T-cell (primary cell): ENCODE measurements at regions not wholly inside any gene's neighbourhood (a gene's known extent, or its start where the extent isn't known, plus 50 kb on each side); places are given as distances from the start of the nearest gene placed in this dataset.

Source experiments
- ATAC-seq, 4 experiments: fragments of 200-7000 bp in 3 of 4; fragments of 150-1000 bp in 1 of 4; cut with Tn5 transposase; replicated peaks in 1 of 4; 1 replicate in 3 of 4; 2 replicates in 1 of 4; pipeline ENCODE4 v1.10.0; 2021; ENCODE audit warnings: moderate library complexity in 3 of 4, mild to moderate bottlenecking in 2 of 4, moderate number of reproducible peaks in 1 of 4
- CTCF ChIA-PET, 2 donors: fragments of 300-600 bp; sonication (Branson Sonifier 250); formaldehyde crosslinking; loops; one replicate each; lab custom pipeline; 2022; ENCODE audit warnings: antibody characterized with exemption in 2 of 2; lab: Charles Lee
- POLR2A ChIA-PET, 2 donors: fragments of 300-600 bp; sonication (Branson Sonifier 250); formaldehyde crosslinking; loops; one replicate each; lab custom pipeline; 2022; ENCODE audit warnings: antibody characterized with exemption in 2 of 2; lab: Charles Lee
- DNase-seq, 35 experiments: peaks; one replicate each; pipeline versions ENCODE4 v3.0.0 to v3.0.0-alpha.2; 2013 to 2023
- H3K27ac ChIP-seq: one replicate; pipeline ENCODE4 v1.5.1; 2013; ENCODE audit warnings: low read length
- H3K27me3 ChIP-seq, 2 experiments: replicated peaks in 1 of 2; 1 replicate in 1 of 2; 2 replicates in 1 of 2; pipeline versions ENCODE4 v1.6.1 to v1.7.0; 2013; ENCODE audit warnings: low read length in 1 of 2, mixed read lengths in 1 of 2; ENCODE audit not compliant: control insufficient read depth in 2 of 2, insufficient read depth in 2 of 2; ENCODE audit errors: extremely low read depth in 1 of 2
- H3K36me3 ChIP-seq, 2 donors: 1 replicate in 1 of 2; 2 replicates in 1 of 2; pipeline versions ENCODE4 v1.6.1 to v1.7.0; 2013; ENCODE audit warnings: low read length in 1 of 2; ENCODE audit not compliant: control insufficient read depth in 2 of 2, insufficient read depth in 1 of 2; ENCODE audit errors: extremely low read depth in 1 of 2
- H3K4me1 ChIP-seq, 2 experiments: 1 replicate in 1 of 2; 2 replicates in 1 of 2; pipeline versions ENCODE4 v1.6.1 to v1.7.0; 2013; ENCODE audit warnings: low read length in 2 of 2, mixed read lengths in 1 of 2; ENCODE audit not compliant: insufficient read depth in 2 of 2, control insufficient read depth in 1 of 2; ENCODE audit errors: extremely low read depth in 1 of 2
- H3K4me3 ChIP-seq, 2 donors: 1 replicate in 1 of 2; 2 replicates in 1 of 2; pipeline versions ENCODE4 v1.5.1 to v1.7.0; 2013; ENCODE audit warnings: mild to moderate bottlenecking in 2 of 2, low read length in 1 of 2, moderate library complexity in 1 of 2; ENCODE audit not compliant: control insufficient read depth in 1 of 2; ENCODE audit errors: extremely low read depth in 1 of 2
- H3K9me3 ChIP-seq: 2 replicates; pipeline ENCODE4 v1.7.0; 2013
- H3K27ac Mint-ChIP-seq, 2 donors: one replicate each; pipeline ENCODE4 v1.8.0; 2020 to 2021; ENCODE audit warnings: mild to moderate bottlenecking in 2 of 2, mixed read lengths in 2 of 2
- H3K27me3 Mint-ChIP-seq, 2 donors: one replicate each; pipeline ENCODE4 v1.8.0; 2021 to 2022; ENCODE audit warnings: mixed read lengths in 2 of 2
- H3K36me3 Mint-ChIP-seq: one replicate; pipeline ENCODE4 v1.8.0; 2021; ENCODE audit warnings: mixed read lengths
- H3K4me1 Mint-ChIP-seq, 3 donors: one replicate each; pipeline ENCODE4 v1.8.0; 2020 to 2022; ENCODE audit warnings: mixed read lengths in 3 of 3, mild to moderate bottlenecking in 1 of 3
- H3K4me3 Mint-ChIP-seq, 3 donors: one replicate each; pipeline ENCODE4 v1.8.0; 2020 to 2022; ENCODE audit warnings: mild to moderate bottlenecking in 3 of 3, mixed read lengths in 3 of 3, moderate library complexity in 3 of 3
- H3K9me3 Mint-ChIP-seq, 3 donors: one replicate each; pipeline ENCODE4 v1.8.0; 2020 to 2022; ENCODE audit warnings: mixed read lengths in 3 of 3
- WGBS: methylation state at CpG from one replicate; pipeline ENCODE4 v1.1.5; 2013; ENCODE audit warnings: missing lambda C conversion rate; ENCODE audit not compliant: insufficient coverage; 5-methylcytosine and 5-hydroxymethylcytosine counted together

GRCh38 chr20:63082939-63083735 lies 76.4 kb upstream of the BHLHE23 start:
- Mint-ChIP-seq H3K4me3 (no peak overlapping the region), H3K27me3 (peaks cover 26 to 50% of the 10 kb centered on the region in 2 donors), H3K36me3 (no peaks in the 10 kb centered on the region), H3K9me3 (peaks cover 5 to 15% (median 15%) of the 10 kb centered on the region in 3 donors), H3K4me1 (no peaks in the 10 kb centered on the region), H3K27ac (no peak overlapping the region)
- H3K4me3 ChIP-seq, result no peak overlapping the region
- H3K36me3 ChIP-seq, result no peaks in the 10 kb centered on the region
- ChIA-PET POLR2A (no interaction called here), CTCF (no interaction called here)
- H3K9me3 ChIP-seq, result no peaks in the 10 kb centered on the region
- H3K27ac ChIP-seq, result no peak overlapping the region
- no peak for ATAC-seq
- WGBS, result 86% methylated on average over 22 of the region's 23 CpGs
- no peaks in the 10 kb centered on the region for H3K4me1 ChIP-seq
- DNase-seq, result no peak
- peaks cover 0 to 72% of the 10 kb centered on the region in 2 experiments for H3K27me3 ChIP-seq

- peaks cover 0 to 68% of the 10 kb centered on the region in 2 experiments for H3K27me3 ChIP-seq
- peaks cover 23 to 45% of the 10 kb centered on the region in 2 donors for H3K27me3 Mint-ChIP-seq
- no peak overlapping the region for H3K4me3 Mint-ChIP-seq
- H3K27ac ChIP-seq, result no peak overlapping the region
- POLR2A ChIA-PET, result no interaction called here
- H3K9me3 Mint-ChIP-seq, result peaks cover 10 to 22% (median 22%) of the 10 kb centered on the region in 3 donors
- peak in 20 of 35 experiments; percentile 15 to 49 (median 30) for DNase-seq
- H3K36me3 Mint-ChIP-seq, result peaks cover 1% of the 10 kb centered on the region
- H3K36me3 ChIP-seq, result no peaks in the 10 kb centered on the region
- peak in 1 of 4 experiments; percentile 57 for ATAC-seq
- CTCF ChIA-PET, result no interaction called here
- no peaks in the 10 kb centered on the region for H3K9me3 ChIP-seq
- H3K4me1 Mint-ChIP-seq, result no peaks in the 10 kb centered on the region
- H3K4me1 ChIP-seq, result no peaks in the 10 kb centered on the region
- WGBS, result 41% methylated on average over 5 of the region's 15 CpGs
- H3K4me3 ChIP-seq, result no peak overlapping the region
- no peak overlapping the region for H3K27ac Mint-ChIP-seq
Measured at GRCh38 chr20:63082308-63082938, 75.7 kb upstream of the BHLHE23 start.

GRCh38 chr20:63081831-63082230 lies 75.1 kb upstream of the BHLHE23 start:
- H3K9me3 Mint-ChIP-seq, result peaks cover 11 to 28% (median 24%) of the 10 kb centered on the region in 3 donors
- ATAC-seq (no peak), DNase-seq (no peak)
- Histone ChIP-seq H3K36me3 (no peaks in the 10 kb centered on the region), H3K4me1 (no peaks in the 10 kb centered on the region), H3K27me3 (peaks cover 0 to 68% of the 10 kb centered on the region in 2 experiments), H3K4me3 (no peak overlapping the region), H3K9me3 (no peaks in the 10 kb centered on the region), H3K27ac (no peak overlapping the region)
- H3K36me3 Mint-ChIP-seq, result peaks cover 4% of the 10 kb centered on the region
- H3K4me3 Mint-ChIP-seq, result no peak overlapping the region
- CTCF ChIA-PET, result no interaction called here
- H3K27ac Mint-ChIP-seq, result no peak overlapping the region
- POLR2A ChIA-PET, result no interaction called here
- H3K27me3 Mint-ChIP-seq, result peaks cover 21 to 45% of the 10 kb centered on the region in 2 donors
- no peaks in the 10 kb centered on the region for H3K4me1 Mint-ChIP-seq
- 58% methylated on average over 5 of the region's 10 CpGs for WGBS

- peaks cover 0 to 68% of the 10 kb centered on the region in 2 experiments for H3K27me3 ChIP-seq
- Mint-ChIP-seq H3K27me3 (peaks cover 23 to 48% of the 10 kb centered on the region in 2 donors), H3K4me3 (no peak overlapping the region), H3K27ac (no peak overlapping the region), H3K4me1 (no peaks in the 10 kb centered on the region), H3K36me3 (peaks cover 4% of the 10 kb centered on the region), H3K9me3 (peaks cover 11 to 33% (median 26%) of the 10 kb centered on the region in 3 donors)
- ATAC-seq (no peak), DNase-seq (no peak)
- no peak overlapping the region for H3K4me3 ChIP-seq
- ChIA-PET CTCF (no interaction called here), POLR2A (no interaction called here)
- H3K9me3 ChIP-seq, result no peaks in the 10 kb centered on the region
- WGBS, result 38% methylated on average over 4 of the region's 5 CpGs
- no peak overlapping the region for H3K27ac ChIP-seq
- H3K36me3 ChIP-seq, result no peaks in the 10 kb centered on the region
- H3K4me1 ChIP-seq, result no peaks in the 10 kb centered on the region
Measured at GRCh38 chr20:63081351-63081750, 74.6 kb upstream of the BHLHE23 start.

- Histone ChIP-seq H3K4me1 (no peaks in the 10 kb centered on the region), H3K9me3 (no peaks in the 10 kb centered on the region), H3K36me3 (no peaks in the 10 kb centered on the region), H3K4me3 (no peak overlapping the region), H3K27ac (no peak overlapping the region), H3K27me3 (peaks cover 0 to 70% of the 10 kb centered on the region in 2 experiments)
- CTCF ChIA-PET, result no interaction called here
- 13% methylated on average over 1 of the region's 4 CpGs for WGBS
- Mint-ChIP-seq H3K27ac (no peak overlapping the region), H3K27me3 (peaks cover 26 to 47% of the 10 kb centered on the region in 2 donors), H3K4me3 (no peak overlapping the region), H3K36me3 (peaks cover 4% of the 10 kb centered on the region), H3K9me3 (peaks cover 11 to 36% (median 26%) of the 10 kb centered on the region in 3 donors), H3K4me1 (no peaks in the 10 kb centered on the region)
- ATAC-seq, result no peak
- no peak for DNase-seq
- POLR2A ChIA-PET, result no interaction called here
Measured at GRCh38 chr20:63080811-63081210, 74.0 kb upstream of the BHLHE23 start.

GRCh38 chr20:63080411-63080810 lies 73.6 kb upstream of the BHLHE23 start:
- no peak for ATAC-seq

More at GRCh38 chr20:63080411-63080810, 73.6 kb upstream of the BHLHE23 start:
- H3K4me1 Mint-ChIP-seq, result no peaks in the 10 kb centered on the region
- H3K27me3 Mint-ChIP-seq, result peaks cover 26 to 45% of the 10 kb centered on the region in 2 donors
- H3K27me3 ChIP-seq, result peaks cover 0 to 68% of the 10 kb centered on the region in 2 experiments
- H3K4me1 ChIP-seq, result no peaks in the 10 kb centered on the region
- DNase-seq, result peak in 1 of 35 experiments; percentile 2
- ChIA-PET CTCF (no interaction called here), POLR2A (no interaction called here)
- H3K27ac Mint-ChIP-seq, result no peak overlapping the region
- peaks cover 4% of the 10 kb centered on the region for H3K36me3 Mint-ChIP-seq
- H3K36me3 ChIP-seq, result no peaks in the 10 kb centered on the region
- H3K9me3 Mint-ChIP-seq, result peaks cover 11 to 36% (median 26%) of the 10 kb centered on the region in 3 donors
- H3K4me3 ChIP-seq, result no peak overlapping the region
- no peaks in the 10 kb centered on the region for H3K9me3 ChIP-seq
- H3K27ac ChIP-seq, result no peak overlapping the region
- WGBS, result 87% methylated on average over 10 of the region's 10 CpGs
- no peak overlapping the region for H3K4me3 Mint-ChIP-seq
